Glomerular visceral epithelial cell (primary cell): ENCODE measurements at regions not wholly inside any gene's neighbourhood (a gene's known extent, or its start where the extent isn't known, plus 50 kb on each side); places are given as distances from the start of the nearest gene placed in this dataset.

Source experiments
- DNase-seq: peaks from one replicate; pipeline ENCODE4 v3.0.0-alpha.2; 2016; ENCODE audit errors: extremely low spot score

DNA sequence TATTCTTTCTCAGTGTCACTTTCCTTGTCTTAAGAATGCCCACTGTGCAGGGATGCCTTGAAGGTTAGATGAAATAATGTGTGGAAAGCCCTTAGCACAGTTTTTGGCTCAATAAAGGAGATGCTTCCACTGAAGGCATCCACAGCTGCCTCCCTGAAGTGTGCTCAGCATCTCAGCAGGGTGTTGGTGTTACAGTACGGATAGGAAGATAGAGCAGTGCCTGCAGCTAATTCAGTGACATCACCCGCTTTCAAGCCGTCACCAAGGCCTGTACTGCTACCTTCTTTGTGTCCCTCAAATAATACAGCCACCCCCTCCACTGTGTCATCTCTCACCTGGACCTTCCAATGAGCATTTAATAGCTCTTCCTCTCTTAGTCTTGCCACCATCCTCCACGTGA is 59.0 kb downstream of the NDUFS5 start:
- no peak for DNase-seq

GRCh38 chr1:39086386-39086785 is 60.2 kb downstream of the NDUFS5 start:
- DNase-seq = peak; percentile 38

GRCh38 chr1:39086865-39087409 is 60.8 kb downstream of the NDUFS5 start:
- DNase-seq = peak; percentile 42

DNA sequence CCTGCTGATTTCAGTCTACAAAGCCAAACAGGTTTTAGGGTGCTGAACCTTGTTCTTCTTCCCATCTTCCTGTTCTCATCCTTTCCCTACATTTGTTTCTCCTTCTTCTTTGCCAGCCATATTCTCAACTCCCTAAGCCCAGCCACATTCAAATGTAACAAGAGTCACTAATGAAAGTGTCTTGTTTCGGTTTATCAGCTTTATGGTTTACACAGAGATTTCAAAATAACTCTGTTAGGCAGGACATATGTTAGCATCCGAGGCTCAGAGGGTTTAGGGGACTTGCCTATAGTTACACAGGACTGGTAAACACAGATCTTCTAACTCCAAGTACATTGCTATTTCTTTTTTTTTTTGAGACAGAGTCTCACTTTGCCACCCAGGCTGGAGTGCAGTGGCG is 61.3 kb downstream of the NDUFS5 start:
- DNase-seq = no peak

DNA sequence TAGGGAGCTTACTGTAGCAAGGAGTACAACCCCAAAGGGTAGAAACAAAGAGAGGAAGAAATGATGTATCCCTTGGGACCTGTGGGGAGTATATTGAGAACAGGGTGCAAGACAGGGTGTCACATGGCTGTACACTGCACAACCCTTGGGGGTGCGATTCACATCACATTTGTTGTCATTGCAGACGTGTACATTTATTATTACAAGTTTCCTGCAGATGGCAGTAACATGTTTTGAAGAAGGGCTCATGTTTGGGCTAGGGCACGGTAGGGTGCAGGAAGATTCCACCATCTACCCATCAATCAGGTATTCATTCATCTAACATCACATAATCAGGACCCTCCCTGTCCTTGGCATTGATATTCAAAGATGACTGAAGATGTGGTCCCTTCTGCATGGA is 62.5 kb downstream of the NDUFS5 start:
- DNase-seq = no peak

DNA sequence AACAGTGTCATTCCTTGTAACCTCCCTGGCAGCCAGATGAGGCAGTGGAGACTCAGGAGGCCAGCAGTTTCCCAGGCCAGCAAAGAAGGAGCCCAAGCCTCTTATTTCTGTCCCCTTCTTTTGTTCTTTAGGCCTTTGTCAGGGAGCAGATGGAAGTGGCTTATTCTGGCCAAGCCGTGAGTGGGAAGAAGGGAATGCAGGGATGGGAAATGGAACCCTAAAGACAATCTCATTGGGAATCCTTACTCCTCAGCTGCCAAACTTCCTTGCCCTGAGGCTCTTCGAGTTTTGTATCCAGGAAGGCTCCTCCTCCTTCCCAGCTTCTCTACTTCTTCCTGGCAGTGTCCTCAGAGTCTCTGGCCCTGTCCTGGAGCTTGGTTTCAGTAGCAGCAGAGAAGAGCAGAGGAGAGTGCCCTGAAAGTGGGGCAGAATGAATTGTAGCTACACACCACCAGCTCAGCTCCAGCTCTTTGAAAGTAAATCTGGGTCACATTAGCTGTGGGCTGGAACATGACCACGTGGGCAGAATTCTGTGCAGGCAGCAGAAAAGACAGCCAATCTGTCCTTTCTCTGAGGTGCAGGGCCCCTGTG is 63.9 kb downstream of the NDUFS5 start:
- DNase-seq = no peak

DNA sequence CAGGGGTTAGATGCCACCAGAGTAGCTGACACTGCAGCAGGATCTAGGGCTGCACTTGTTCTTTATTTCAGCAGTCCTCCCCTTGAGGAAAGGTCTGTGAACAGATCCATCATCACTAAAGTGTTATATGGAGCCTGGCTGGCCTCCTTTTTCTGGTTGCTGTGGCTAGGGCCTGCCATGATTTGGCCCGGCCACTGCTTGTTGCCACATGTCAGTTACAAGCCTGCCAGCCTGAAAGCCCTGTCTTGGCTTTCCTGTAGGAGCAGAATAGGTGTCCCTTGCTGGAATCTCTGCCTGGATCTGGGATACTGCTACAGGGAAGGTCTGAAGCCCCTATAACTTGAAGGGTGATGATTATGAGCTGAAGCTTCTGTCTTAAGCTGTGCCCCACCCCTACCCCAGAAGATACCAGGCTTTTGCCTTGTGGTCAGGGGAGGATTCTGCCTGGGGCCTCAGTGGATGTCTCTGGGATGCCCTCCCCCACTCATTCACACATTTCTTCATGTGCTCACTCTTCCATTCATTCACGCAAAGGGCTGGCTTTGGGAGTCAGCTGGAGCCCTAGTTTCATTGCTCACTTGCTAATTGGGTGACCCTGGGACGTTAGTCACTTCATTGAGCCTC is 64.7 kb downstream of the NDUFS5 start:
- DNase-seq = no peak

- DNase-seq = peak; percentile 78
Observed at GRCh38 chr1:39091845-39092645, 65.9 kb downstream of the NDUFS5 start.

GRCh38 chr1:39094685-39095084 is 68.5 kb downstream of the NDUFS5 start:
- DNase-seq = no peak

GRCh38 chr1:39098546-39099250 is 72.5 kb downstream of the NDUFS5 start:
- DNase-seq = peak; percentile 96

GRCh38 chr1:39102537-39103327 is 76.6 kb downstream of the NDUFS5 start:
- peak; percentile 75 for DNase-seq

DNA sequence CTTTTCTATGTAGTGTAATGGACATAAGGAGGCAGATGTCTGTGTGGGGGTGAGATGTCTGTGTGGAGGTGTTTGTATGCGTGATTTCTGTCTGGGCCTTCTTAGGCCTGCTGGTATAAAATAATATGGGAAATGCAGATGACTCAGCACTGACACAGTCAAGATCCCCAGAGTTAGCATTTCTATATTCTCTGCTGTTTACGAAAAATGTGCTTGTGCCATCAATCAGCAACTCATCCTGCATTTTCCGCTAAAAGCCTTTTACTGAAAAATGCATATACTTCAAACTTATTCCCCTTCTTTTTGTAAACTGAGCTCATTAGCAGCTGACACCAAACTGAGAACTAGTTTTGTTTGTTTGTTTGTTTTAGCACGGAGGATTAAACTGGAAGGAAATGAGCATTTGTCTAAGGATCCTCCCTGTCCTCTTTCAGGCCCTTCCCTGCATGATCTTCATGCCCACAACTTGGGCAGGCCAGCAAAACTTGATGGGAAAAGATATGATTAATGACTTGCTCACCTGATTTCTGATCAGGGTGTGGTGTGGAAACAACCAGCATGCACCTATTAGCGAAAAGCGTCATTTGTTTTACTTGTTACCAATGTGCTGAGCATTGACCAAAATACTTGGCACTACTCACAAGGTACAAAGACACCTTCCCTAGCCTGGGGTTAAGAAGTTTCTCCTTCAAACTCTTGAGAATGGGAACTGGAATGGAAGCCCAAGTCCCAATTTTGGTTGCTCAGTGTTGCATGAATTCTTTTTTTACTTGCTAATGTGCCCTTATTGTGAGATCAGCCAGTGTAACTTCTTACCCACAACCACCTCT is 77.4 kb downstream of the NDUFS5 start:
- DNase-seq = peak; percentile 35

DNA sequence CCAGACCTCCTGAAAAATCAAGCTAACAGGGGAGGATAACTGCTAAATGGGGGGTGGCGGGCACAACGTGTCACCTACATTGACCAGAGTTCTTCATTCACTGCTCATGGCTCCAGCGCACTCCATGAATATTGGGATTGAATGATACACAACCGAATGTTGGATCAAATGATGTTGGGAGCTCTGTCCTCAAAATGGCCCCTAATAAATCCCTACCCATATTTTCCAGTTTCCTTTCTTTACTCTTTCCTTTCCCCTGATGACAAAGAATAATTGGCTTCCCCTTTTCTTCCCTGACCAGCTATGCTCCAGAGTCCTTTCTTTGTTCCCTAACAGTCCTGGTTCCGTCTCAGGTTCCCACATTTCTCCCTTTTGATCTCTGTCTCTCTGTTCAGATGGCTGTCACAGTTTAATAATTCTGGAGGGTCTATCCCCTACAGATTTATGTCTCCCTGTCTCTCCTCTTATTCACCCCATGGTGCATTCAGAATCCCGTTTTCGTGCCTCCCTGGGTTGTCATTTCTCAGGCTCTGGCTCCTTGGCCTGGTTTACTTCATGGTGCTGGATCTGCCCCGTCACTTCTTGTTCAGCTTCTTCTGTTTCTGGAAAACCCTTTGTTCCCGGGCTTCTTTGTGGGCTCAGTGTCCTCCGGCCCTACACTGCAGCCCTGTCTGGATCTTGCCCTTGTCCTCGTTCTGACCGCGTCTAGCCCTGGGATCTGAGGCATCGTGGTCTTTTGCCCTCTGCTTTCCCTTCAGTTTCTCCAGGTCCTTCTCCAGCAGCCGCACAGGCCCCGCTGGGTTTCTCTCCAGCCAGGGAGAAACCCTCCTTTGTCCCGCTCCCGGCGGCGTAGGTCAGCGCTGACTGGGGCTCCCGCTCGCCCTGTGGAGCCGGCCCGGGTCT is 78.3 kb downstream of the NDUFS5 start:
- peak; percentile 52 for DNase-seq

DNA sequence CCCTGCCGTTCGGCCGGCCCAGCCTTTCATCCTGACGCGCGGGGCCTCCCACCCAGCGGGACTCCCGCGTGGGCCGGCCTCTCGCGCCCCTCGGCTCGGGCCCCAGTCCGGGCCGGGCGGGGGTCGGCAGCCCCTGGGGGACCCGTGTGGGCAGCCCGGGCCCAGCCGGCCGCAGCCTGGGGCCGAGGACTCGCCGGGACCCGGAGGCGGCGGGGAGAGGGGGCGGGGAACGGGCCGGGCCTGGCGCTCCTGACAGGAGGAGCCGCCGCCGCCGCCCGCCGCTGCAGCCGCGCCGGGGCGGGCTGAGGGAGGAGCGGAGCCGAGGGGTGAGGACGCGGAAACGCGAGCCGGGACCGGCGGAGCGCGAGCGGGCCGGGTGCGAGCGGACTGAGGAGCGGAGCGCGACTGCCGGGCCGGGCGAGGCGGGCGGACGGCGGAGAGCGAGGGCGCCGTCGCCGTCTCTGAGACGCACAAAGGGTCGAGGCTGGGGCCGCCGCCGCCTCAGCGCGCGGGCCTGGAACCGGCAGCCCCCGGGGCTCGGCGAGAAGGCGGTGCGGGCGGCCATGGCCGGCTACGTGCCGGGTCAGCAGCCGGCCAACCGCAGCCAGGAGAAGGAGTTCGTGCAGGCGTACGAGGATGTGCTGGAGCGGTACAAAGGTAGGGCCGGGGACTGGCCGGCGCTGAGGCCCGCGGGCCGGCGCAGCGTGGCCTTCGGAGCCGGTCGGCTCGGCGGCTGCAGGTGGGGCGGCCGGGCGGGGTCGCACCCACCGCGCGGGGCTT is 79.1 kb downstream of the NDUFS5 start:
- DNase-seq = peak; percentile 73

DNA sequence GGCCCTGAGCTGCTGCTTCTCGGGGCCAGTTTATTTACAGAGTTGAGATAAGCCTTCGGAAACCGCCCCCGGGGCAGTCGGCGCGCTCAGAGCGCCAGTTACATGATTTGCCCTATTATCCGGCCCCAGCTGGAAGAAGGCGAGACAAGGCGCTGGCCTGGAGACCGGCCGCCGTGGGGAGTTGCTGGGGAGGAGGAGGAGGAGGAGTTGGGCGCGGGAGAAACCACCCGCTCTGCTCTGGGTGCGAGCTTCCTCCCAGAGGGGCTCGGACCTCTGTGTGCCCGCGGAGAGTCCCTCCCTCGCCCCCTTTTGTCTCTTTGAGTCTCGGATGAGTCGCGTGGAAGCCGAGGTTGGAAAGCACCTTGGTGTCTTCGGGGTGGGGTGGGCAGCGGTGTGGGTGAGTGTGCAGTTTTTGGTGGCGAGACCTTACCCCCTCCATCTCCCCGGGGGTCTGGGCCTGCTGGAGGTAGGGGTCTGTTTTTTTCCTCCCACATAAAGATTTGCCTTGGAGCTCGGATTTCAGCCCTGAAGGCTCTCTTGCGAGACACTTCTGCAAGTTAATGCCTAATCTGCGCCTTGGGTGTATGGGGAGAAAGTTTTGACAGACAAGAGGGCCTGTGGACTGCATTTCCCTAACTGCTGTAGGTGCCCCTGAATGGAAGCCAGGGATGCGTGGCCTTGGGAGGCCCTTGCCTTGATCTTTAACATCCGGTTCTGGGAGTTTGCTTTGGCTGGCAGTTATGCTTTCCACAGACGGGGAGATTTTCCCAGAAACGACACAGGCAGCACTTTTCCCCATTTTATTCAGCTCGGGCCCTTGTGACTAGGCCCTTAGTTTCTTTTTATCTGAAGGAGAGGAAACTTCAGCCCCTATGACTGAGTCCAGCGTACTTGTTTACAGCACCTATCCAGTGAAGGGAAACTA is 80.0 kb downstream of the NDUFS5 start:
- DNase-seq = peak; percentile 81

- DNase-seq = no peak
Observed at GRCh38 chr1:39106801-39107327, 80.7 kb downstream of the NDUFS5 start.
